ENCODE measurements at regions not wholly inside any gene's neighbourhood (a gene's known extent, or its start where the extent isn't known, plus 50 kb on each side); places are given as distances from the start of the nearest gene placed in this dataset.

GRCh38 chr14:104265918-104266630 lies 127.7 kb downstream of the KIF26A start:
- no peak overlapping the region for H3K4me3 ChIP-seq (replicated peaks in 1 of 3; ENCODE audit: low read depth in 2 of 3, low read length in 3 of 3)
- no peaks in the 10 kb centered on the region for H3K36me3 ChIP-seq (replicated peaks in 1 of 2; ENCODE audit: control insufficient read depth in 1 of 2, insufficient read depth in 2 of 2, low read length in 2 of 2)
- Mint-ChIP-seq H3K27me3 (ENCODE audit: low read depth in 3 of 3) (peaks cover 2 to 11% (median 4%) of the 10 kb centered on the region in 3 donors), H3K9me3 (peaks cover 0 to 9% (median 2%) of the 10 kb centered on the region in 7 donors), H3K4me1 (no peaks in the 10 kb centered on the region), H3K4me3 (no peak overlapping the region), H3K36me3 (no peaks in the 10 kb centered on the region), H3K27ac (no peak overlapping the region)
- no peak overlapping the region for H2AFZ ChIP-seq (ENCODE audit: insufficient read depth, low read depth, low read length, poor library complexity, severe bottlenecking)
- H3K9me3 ChIP-seq (replicated peaks in 1 of 2; ENCODE audit: control insufficient read depth in 1 of 2, insufficient read depth in 1 of 2, low read length in 2 of 2): no peaks in the 10 kb centered on the region
- no peaks in the 10 kb centered on the region for H3K4me1 ChIP-seq (ENCODE audit: control insufficient read depth in 1 of 2, insufficient read depth in 2 of 2, low read length in 2 of 2)
- H3K4me2 ChIP-seq (replicated peaks; ENCODE audit: extremely low read depth, low read length, poor library complexity, severe bottlenecking): no peak overlapping the region
- H3K79me2 ChIP-seq (ENCODE audit: insufficient read depth, low read length): no peaks in the 10 kb centered on the region
- intact Hi-C loops (cut with micrococcal nuclease): no loop called here
- H4K20me1 ChIP-seq (ENCODE audit: insufficient read depth, low read length): no peaks in the 10 kb centered on the region
- TF ChIP-seq CTCF (IDR thresholded peaks at IDR 0.05): no peak
- DNase-seq: no peak
- WGBS (ENCODE audit: insufficient coverage): 73% methylated on average over 12 of the region's 21 CpGs
- H3K9ac ChIP-seq (ENCODE audit: insufficient read depth, low read length, poor library complexity, severe bottlenecking): no peak overlapping the region
- no peak overlapping the region for H3K27ac ChIP-seq (ENCODE audit: low read depth in 1 of 2, low read length in 2 of 2)
- H3K27me3 ChIP-seq (ENCODE audit: control insufficient read depth in 2 of 2, insufficient read depth in 2 of 2, low read length in 2 of 2): no peaks in the 10 kb centered on the region

GRCh38 chr14:104266631-104267575 lies 128.5 kb downstream of the KIF26A start:
- no peak overlapping the region for H3K27ac Mint-ChIP-seq
- H3K4me3 Mint-ChIP-seq: no peak overlapping the region
- H3K27me3 Mint-ChIP-seq (ENCODE audit: low read depth in 3 of 3): peaks cover 2 to 11% (median 4%) of the 10 kb centered on the region in 3 donors
- H3K27me3 ChIP-seq (ENCODE audit: control insufficient read depth in 2 of 2, insufficient read depth in 2 of 2, low read length in 2 of 2): no peaks in the 10 kb centered on the region
- WGBS (ENCODE audit: insufficient coverage): 88% methylated on average over 26 of the region's 29 CpGs
- H3K9me3 Mint-ChIP-seq: peaks cover 0 to 9% (median under 1%) of the 10 kb centered on the region in 7 donors
- H3K4me1 Mint-ChIP-seq: no peaks in the 10 kb centered on the region
- no peak overlapping the region for H3K9ac ChIP-seq (ENCODE audit: insufficient read depth, low read length, poor library complexity, severe bottlenecking)
- no peaks in the 10 kb centered on the region for H3K9me3 ChIP-seq (replicated peaks in 1 of 2; ENCODE audit: control insufficient read depth in 1 of 2, insufficient read depth in 1 of 2, low read length in 2 of 2)
- H3K27ac ChIP-seq (ENCODE audit: low read depth in 1 of 2, low read length in 2 of 2): no peak overlapping the region
- no peak overlapping the region for H3K4me3 ChIP-seq (replicated peaks in 1 of 3; ENCODE audit: low read depth in 2 of 3, low read length in 3 of 3)
- no peak overlapping the region for H3K4me2 ChIP-seq (replicated peaks; ENCODE audit: extremely low read depth, low read length, poor library complexity, severe bottlenecking)
- DNase-seq: no peak
- no peaks in the 10 kb centered on the region for H3K4me1 ChIP-seq (ENCODE audit: control insufficient read depth in 1 of 2, insufficient read depth in 2 of 2, low read length in 2 of 2)
- no peaks in the 10 kb centered on the region for H3K79me2 ChIP-seq (ENCODE audit: insufficient read depth, low read length)
- no peak overlapping the region for H2AFZ ChIP-seq (ENCODE audit: insufficient read depth, low read depth, low read length, poor library complexity, severe bottlenecking)
- no peaks in the 10 kb centered on the region for H3K36me3 Mint-ChIP-seq
- intact Hi-C loops (cut with micrococcal nuclease): no loop called here
- TF ChIP-seq CTCF (IDR thresholded peaks at IDR 0.05): no peak
- H4K20me1 ChIP-seq (ENCODE audit: insufficient read depth, low read length): no peaks in the 10 kb centered on the region
- no peaks in the 10 kb centered on the region for H3K36me3 ChIP-seq (replicated peaks in 1 of 2; ENCODE audit: control insufficient read depth in 1 of 2, insufficient read depth in 2 of 2, low read length in 2 of 2)

All from CD14-positive monocyte (primary cell).